Calu3 (cell line): ENCODE measurements at regions not wholly inside any gene's neighbourhood (a gene's known extent, or its start where the extent isn't known, plus 50 kb on each side); places are given as distances from the start of the nearest gene placed in this dataset.

Experiments
- BruUV-seq: library from RNA; stranded (reverse); fragments of 400-500 nt; replicated peaks from 2 replicates; lab custom pipeline; 2021; lab: Mats Ljungman, UMichigan
- CTCF ChIA-PET: fragments of 300-600 bp; sonication (Branson Sonifier 250); formaldehyde crosslinking; loops from one replicate; lab custom pipeline; 2022; ENCODE audit warnings: antibody characterized with exemption; lab: Charles Lee
- DNase-seq: peaks from one replicate; pipeline ENCODE4 v3.0.0; 2022
- H3K27ac Mint-ChIP-seq: one replicate; pipeline ENCODE4 v1.8.0; 2022; ENCODE audit warnings: mixed read lengths; ENCODE audit not compliant: unreplicated experiment
- H3K27me3 Mint-ChIP-seq: one replicate; pipeline ENCODE4 v1.8.0; 2022; ENCODE audit warnings: mixed read lengths; ENCODE audit not compliant: unreplicated experiment
- H3K36me3 Mint-ChIP-seq: one replicate; pipeline ENCODE4 v1.8.0; 2022; ENCODE audit warnings: mild to moderate bottlenecking, moderate library complexity, mixed read lengths; ENCODE audit not compliant: insufficient read depth, unreplicated experiment
- H3K4me1 Mint-ChIP-seq: one replicate; pipeline ENCODE4 v1.8.0; 2022; ENCODE audit warnings: mild to moderate bottlenecking, low read depth, mixed read lengths; ENCODE audit not compliant: unreplicated experiment
- H3K4me3 Mint-ChIP-seq: one replicate; pipeline ENCODE4 v1.8.0; 2022; ENCODE audit warnings: mild to moderate bottlenecking, low read depth, moderate library complexity, mixed read lengths; ENCODE audit not compliant: unreplicated experiment
- H3K9me3 Mint-ChIP-seq: one replicate; pipeline ENCODE4 v1.8.0; 2022; ENCODE audit warnings: low read depth, mixed read lengths; ENCODE audit not compliant: unreplicated experiment
- CTCF ChIP-seq: fragments of 200-600 bp; IDR thresholded peaks from one replicate; pipeline ENCODE4 v1.8.0; 2022; ENCODE audit warnings: antibody characterized with exemption; ENCODE audit not compliant: unreplicated experiment
- intact Hi-C: fragments of 100-400 bp; cut with micrococcal nuclease; formaldehyde crosslinking; loops from one replicate; pipeline ENCODE4 v1.10.0; 2022; ENCODE audit not compliant: unreplicated experiment

GRCh38 chr5:39843767-39844166 is 419.0 kb upstream of the DAB2 start:
- no TSS peak for BruUV-seq
- peaks cover 1% of the 10 kb centered on the region for H3K9me3 Mint-ChIP-seq
- H3K4me3 Mint-ChIP-seq: no peak overlapping the region
- H3K4me1 Mint-ChIP-seq: no peaks in the 10 kb centered on the region
- no peak overlapping the region for H3K27ac Mint-ChIP-seq
- intact Hi-C loops: no loop called here
- CTCF ChIA-PET: no interaction called here
- DNase-seq: no peak
- no peaks in the 10 kb centered on the region for H3K27me3 Mint-ChIP-seq
- H3K36me3 Mint-ChIP-seq: no peaks in the 10 kb centered on the region
- no peak for TF ChIP-seq CTCF

- Mint-ChIP-seq H3K4me3 (no peak overlapping the region), H3K4me1 (no peaks in the 10 kb centered on the region), H3K27ac (no peak overlapping the region), H3K27me3 (no peaks in the 10 kb centered on the region), H3K36me3 (no peaks in the 10 kb centered on the region), H3K9me3 (peaks cover 2% of the 10 kb centered on the region)
- BruUV-seq: no TSS peak
- no peak for DNase-seq
- CTCF ChIA-PET: no interaction called here
- intact Hi-C loops: no loop called here
- no peak for TF ChIP-seq CTCF
Measured at GRCh38 chr5:39835371-39835770, 410.6 kb upstream of the DAB2 start.

- no peaks in the 10 kb centered on the region for H3K4me1 Mint-ChIP-seq
- H3K4me3 Mint-ChIP-seq: no peak overlapping the region
- CTCF ChIA-PET: no interaction called here
- no TSS peak for BruUV-seq
- intact Hi-C loops: no loop called here
- TF ChIP-seq CTCF: no peak
- no peaks in the 10 kb centered on the region for H3K27me3 Mint-ChIP-seq
- DNase-seq: no peak
- no peak overlapping the region for H3K27ac Mint-ChIP-seq
- no peaks in the 10 kb centered on the region for H3K36me3 Mint-ChIP-seq
- no peaks in the 10 kb centered on the region for H3K9me3 Mint-ChIP-seq
Measured at GRCh38 chr5:39829441-39829840, 404.7 kb upstream of the DAB2 start.

GRCh38 chr5:39826051-39826450 is 401.3 kb upstream of the DAB2 start:
- intact Hi-C loops: no loop called here
- Mint-ChIP-seq H3K27ac (no peak overlapping the region), H3K36me3 (no peaks in the 10 kb centered on the region), H3K9me3 (no peaks in the 10 kb centered on the region), H3K4me1 (no peaks in the 10 kb centered on the region), H3K4me3 (no peak overlapping the region), H3K27me3 (no peaks in the 10 kb centered on the region)
- no TSS peak for BruUV-seq
- no peak for TF ChIP-seq CTCF
- DNase-seq: no peak
- CTCF ChIA-PET: no interaction called here
